Adrenal gland (tissue), 9 donors: ENCODE measurements at regions not wholly inside any gene's neighbourhood (a gene's known extent, or its start where the extent isn't known, plus 50 kb on each side); places are given as distances from the start of the nearest gene placed in this dataset.

Experiments
- DNase-seq, 7 donors: peaks; one replicate each; pipeline ENCODE4 v3.0.0-alpha.2; 2019 to 2020
- H3K27ac ChIP-seq, 5 donors: fragments of 200-600 bp; sonication (generic) in 4 of 5; 1 replicate in 3 of 5; 2 replicates in 2 of 5; pipeline versions ENCODE4 v1.5.1 to v1.8.0; 2016 to 2020; ENCODE audit warnings: mild to moderate bottlenecking in 1 of 5
- H3K27me3 ChIP-seq: fragments of 200-600 bp; 2 replicates; pipeline ENCODE4 v1.8.0; 2021
- H3K36me3 ChIP-seq, 2 donors: fragments of 200-600 bp; replicated peaks in 1 of 2; 1 replicate in 1 of 2; 2 replicates in 1 of 2; pipeline versions ENCODE4 v1.5.1 to v1.8.0; 2018 to 2022
- H3K4me1 ChIP-seq, 2 donors: fragments of 200-600 bp; replicated peaks in 1 of 2; 1 replicate in 1 of 2; 2 replicates in 1 of 2; pipeline versions ENCODE4 v1.5.1 to v1.8.0; 2018 to 2021
- H3K4me3 ChIP-seq, 4 donors: fragments of 200-600 bp; sonication (generic) in 3 of 4; one replicate each; pipeline ENCODE4 v1.5.1; 2016 to 2018
- H3K9me3 ChIP-seq, 3 donors: fragments of 200-600 bp; sonication (generic) in 1 of 3; replicated peaks in 1 of 3; 1 replicate in 2 of 3; 2 replicates in 1 of 3; pipeline versions ENCODE4 v1.5.1 to v1.8.0; 2016 to 2021
- CTCF ChIP-seq, 6 experiments: fragments of 450-650 bp in 4 of 6; fragments of 200-600 bp in 2 of 6; sonication (generic) in 1 of 6; IDR thresholded peaks; 1 replicate in 5 of 6; 2 replicates in 1 of 6; pipeline versions ENCODE4 v1.5.1 to v1.8.0; 2016 to 2021; ENCODE audit warnings: antibody characterized with exemption in 6 of 6, mild to moderate bottlenecking in 2 of 6, moderate library complexity in 1 of 6
- POLR2A ChIP-seq, 2 donors: fragments of 450-650 bp; IDR thresholded peaks; one replicate each; pipeline ENCODE4 v1.6.1; 2017; ENCODE audit warnings: antibody characterized with exemption in 2 of 2, mild to moderate bottlenecking in 2 of 2, moderate library complexity in 1 of 2
- WGBS, 4 donors: extraction: QIAGEN DNeasy Blood & Tissue Kit in 2 of 4; methylation state at CpG; one replicate each; pipeline versions ENCODE4 v1.1.5 to v1.1.7; 2013 to 2017; 5-methylcytosine and 5-hydroxymethylcytosine counted together
- intact Hi-C, 2 donors: fragments of 100-400 bp; cut with DNase I; formaldehyde crosslinking; loops; one replicate each; pipeline versions ENCODE4 v1.14.1 to v1.15.0; 2022 to 2023
- donor health status: healthy with polysubstance abuse.
- donor health status: Bipolar disorder and iron deficiency.
- donor health status: DM: yes; HTN: yes; CAD: no.
- donor health status: DM: no; HTN: no; CAD: no.
- donor health status: DM: no; HTN: no; CAD: no.

- no peak for TF ChIP-seq POLR2A (IDR thresholded peaks at IDR 0.05)
- TF ChIP-seq CTCF (IDR thresholded peaks at IDR 0.05) = no peak
- Histone ChIP-seq H3K4me1 (no peaks in the 10 kb centered on the region), H3K36me3 (no peaks in the 10 kb centered on the region), H3K27me3 (no peaks in the 10 kb centered on the region), H3K4me3 (no peak overlapping the region), H3K9me3 (no peaks in the 10 kb centered on the region), H3K27ac (no peak overlapping the region)
- WGBS, 4 donors = 69 to 73% (median 71%) methylated on average over 10 of the region's 10 CpGs
- no peak for DNase-seq
- intact Hi-C loops = no loop called here
These were observed 649.5 kb upstream of the MKI67 start for GRCh38 chr10:128775743-128776142.

- TF ChIP-seq CTCF (IDR thresholded peaks at IDR 0.05) (no peak), POLR2A (IDR thresholded peaks at IDR 0.05) (no peak)
These were observed 650.5 kb upstream of the MKI67 start for GRCh38 chr10:128776673-128777252.

GRCh38 chr10:128777342-128777741 is 651.1 kb upstream of the MKI67 start:
- Histone ChIP-seq H3K27me3 (no peaks in the 10 kb centered on the region), H3K36me3 (no peaks in the 10 kb centered on the region), H3K27ac (no peak overlapping the region), H3K9me3 (no peaks in the 10 kb centered on the region), H3K4me1 (no peaks in the 10 kb centered on the region), H3K4me3 (no peak overlapping the region)
- intact Hi-C loops = no loop called here
- 78 to 91% (median 87%) methylated on average over 2 of the region's 2 CpGs for WGBS, 4 donors
- no peak for DNase-seq
- TF ChIP-seq CTCF (IDR thresholded peaks at IDR 0.05) (no peak), POLR2A (IDR thresholded peaks at IDR 0.05) (no peak)

More at GRCh38 chr10:128776673-128777252, 650.5 kb upstream of the MKI67 start:
- no peak for DNase-seq
- Histone ChIP-seq H3K4me3 (no peak overlapping the region), H3K36me3 (no peaks in the 10 kb centered on the region), H3K9me3 (no peaks in the 10 kb centered on the region), H3K27me3 (no peaks in the 10 kb centered on the region), H3K27ac (no peak overlapping the region), H3K4me1 (no peaks in the 10 kb centered on the region)
- intact Hi-C loops = no loop called here
- 58 to 62% (median 60%) methylated on average over 9 of the region's 9 CpGs for WGBS, 4 donors

- no peaks in the 10 kb centered on the region for H3K27me3 ChIP-seq
- TF ChIP-seq CTCF (IDR thresholded peaks at IDR 0.05) = no peak
- no peak for TF ChIP-seq POLR2A (IDR thresholded peaks at IDR 0.05)
- no peak for DNase-seq
- intact Hi-C loops = no loop called here
- no peaks in the 10 kb centered on the region for H3K36me3 ChIP-seq
- H3K4me3 ChIP-seq = no peak overlapping the region
- H3K4me1 ChIP-seq = no peaks in the 10 kb centered on the region
- H3K27ac ChIP-seq = no peak overlapping the region
- H3K9me3 ChIP-seq = no peaks in the 10 kb centered on the region
- 76 to 84% (median 79%) methylated on average over 15 of the region's 15 CpGs for WGBS, 4 donors
These were observed 653.2 kb upstream of the MKI67 start for GRCh38 chr10:128779416-128779815.
